Inferior parietal cortex (tissue), 1 donor: ENCODE measurements at regions not wholly inside any gene's neighbourhood (a gene's known extent, or its start where the extent isn't known, plus 50 kb on each side); places are given as distances from the start of the nearest gene placed in this dataset.
"Not testable (repeated sequence)": the region's sequence is repeated elsewhere in the genome, so short reads cannot be mapped to it uniquely, and the experiment has no call there.

Source experiments
- DNase-seq: peaks from one replicate; pipeline ENCODE4 v3.0.0-alpha.2; 2016; ENCODE audit errors: extremely low spot score

- no peak for DNase-seq
These were observed 160.4 kb upstream of the EPHA3 start for GRCh38 chr3:88947013-88947412.

- DNase-seq: no peak
These were observed 152.6 kb upstream of the EPHA3 start for GRCh38 chr3:88954853-88955252.

- DNase-seq: no peak
These were observed 152.1 kb upstream of the EPHA3 start for GRCh38 chr3:88955274-88955673.

- no peak for DNase-seq
These were observed 149.5 kb upstream of the EPHA3 start for GRCh38 chr3:88957711-88958439.

- no peak for DNase-seq
These were observed 147.4 kb upstream of the EPHA3 start for GRCh38 chr3:88960019-88960418.

- no peak for DNase-seq
These were observed 144.4 kb upstream of the EPHA3 start for GRCh38 chr3:88963003-88963402.

GRCh38 chr3:88979760-88980159 is 127.7 kb upstream of the EPHA3 start:
- no peak for DNase-seq

GRCh38 chr3:88983458-88983857 is 124.0 kb upstream of the EPHA3 start:
- DNase-seq: no peak

- no peak for DNase-seq
These were observed 123.2 kb upstream of the EPHA3 start for GRCh38 chr3:88984256-88984655.

- no peak for DNase-seq
These were observed 122.6 kb upstream of the EPHA3 start for GRCh38 chr3:88984832-88985231.

- DNase-seq: no peak
These were observed 121.9 kb upstream of the EPHA3 start for GRCh38 chr3:88985491-88985890.

GRCh38 chr3:88986834-88987233 is 120.6 kb upstream of the EPHA3 start:
- no peak for DNase-seq

GRCh38 chr3:88987776-88988175 is 119.6 kb upstream of the EPHA3 start:
- no peak for DNase-seq

GRCh38 chr3:88988906-88989305 is 118.5 kb upstream of the EPHA3 start:
- no peak for DNase-seq

GRCh38 chr3:88991496-88991895 is 115.9 kb upstream of the EPHA3 start:
- DNase-seq: no peak

- no peak for DNase-seq
These were observed 110.7 kb upstream of the EPHA3 start for GRCh38 chr3:88996691-88997090.

GRCh38 chr3:88997260-88997659 is 110.2 kb upstream of the EPHA3 start:
- no peak for DNase-seq

GRCh38 chr3:89000886-89001285 is 106.5 kb upstream of the EPHA3 start:
- no peak for DNase-seq

- DNase-seq: no peak
These were observed 105.2 kb upstream of the EPHA3 start for GRCh38 chr3:89002191-89002590.

GRCh38 chr3:89013536-89013935 is 93.9 kb upstream of the EPHA3 start:
- no peak for DNase-seq

- DNase-seq: no peak
These were observed 89.9 kb upstream of the EPHA3 start for GRCh38 chr3:89017531-89017930.

- DNase-seq: no peak
These were observed 82.2 kb upstream of the EPHA3 start for GRCh38 chr3:89025185-89025584.

- DNase-seq: no peak
These were observed 74.9 kb upstream of the EPHA3 start for GRCh38 chr3:89032346-89033013.

- DNase-seq: not testable (repeated sequence)
These were observed 72.7 kb upstream of the EPHA3 start for GRCh38 chr3:89034723-89035122.
